Fibroblast of lung (primary cell): ENCODE measurements at regions not wholly inside any gene's neighbourhood (a gene's known extent, or its start where the extent isn't known, plus 50 kb on each side); places are given as distances from the start of the nearest gene placed in this dataset.

ENCODE experiments used
- EZH2 ChIP-seq: IDR thresholded peaks from 2 replicates; pipeline ENCODE4 v1.5.1; 2012; ENCODE audit warnings: low read length, control low read depth, mild to moderate bottlenecking; ENCODE audit errors: missing control alignments
- TF ChIP-seq, protein P1 (sequence below), 2 donors: IDR thresholded peaks in 1 of 2; conservative IDR thresholded peaks in 1 of 2; 1 replicate in 1 of 2; 2 replicates in 1 of 2; pipeline ENCODE4 v1.5.1; 2011 to 2012; ENCODE audit warnings: low read length in 2 of 2, control low read depth in 1 of 2, inconsistent platforms in 1 of 2, low read depth in 1 of 2, mild to moderate bottlenecking in 1 of 2

DNA sequence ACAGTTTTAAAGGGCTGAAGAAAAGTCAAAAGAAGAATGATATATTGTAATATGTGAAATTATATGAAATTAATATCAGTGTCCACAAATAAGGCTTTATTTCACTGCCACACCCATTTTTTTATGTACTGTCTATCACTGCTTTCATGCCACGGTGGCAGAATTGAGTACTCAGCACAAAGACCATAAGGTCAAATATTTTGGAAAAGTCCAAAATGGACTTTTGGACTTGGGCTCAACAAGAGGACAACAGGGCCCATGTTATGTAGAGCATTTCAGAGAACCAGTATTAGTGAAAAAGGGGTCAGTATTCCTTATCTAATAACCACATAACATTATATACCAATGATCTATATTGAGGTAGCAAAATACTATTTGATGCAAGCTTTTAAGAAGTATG lies 427.2 kb downstream of the EPHA4 start:
- no peak for TF ChIP-seq EZH2
- TF ChIP-seq, protein P1, sequence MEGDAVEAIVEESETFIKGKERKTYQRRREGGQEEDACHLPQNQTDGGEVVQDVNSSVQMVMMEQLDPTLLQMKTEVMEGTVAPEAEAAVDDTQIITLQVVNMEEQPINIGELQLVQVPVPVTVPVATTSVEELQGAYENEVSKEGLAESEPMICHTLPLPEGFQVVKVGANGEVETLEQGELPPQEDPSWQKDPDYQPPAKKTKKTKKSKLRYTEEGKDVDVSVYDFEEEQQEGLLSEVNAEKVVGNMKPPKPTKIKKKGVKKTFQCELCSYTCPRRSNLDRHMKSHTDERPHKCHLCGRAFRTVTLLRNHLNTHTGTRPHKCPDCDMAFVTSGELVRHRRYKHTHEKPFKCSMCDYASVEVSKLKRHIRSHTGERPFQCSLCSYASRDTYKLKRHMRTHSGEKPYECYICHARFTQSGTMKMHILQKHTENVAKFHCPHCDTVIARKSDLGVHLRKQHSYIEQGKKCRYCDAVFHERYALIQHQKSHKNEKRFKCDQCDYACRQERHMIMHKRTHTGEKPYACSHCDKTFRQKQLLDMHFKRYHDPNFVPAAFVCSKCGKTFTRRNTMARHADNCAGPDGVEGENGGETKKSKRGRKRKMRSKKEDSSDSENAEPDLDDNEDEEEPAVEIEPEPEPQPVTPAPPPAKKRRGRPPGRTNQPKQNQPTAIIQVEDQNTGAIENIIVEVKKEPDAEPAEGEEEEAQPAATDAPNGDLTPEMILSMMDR (conservative IDR thresholded peaks at IDR 0.05 in 1 of 2, IDR thresholded peaks at IDR 0.05 in 1 of 2; ENCODE audit: low read depth in 1 of 2, low read length in 2 of 2), result no peak
